HepG2 (cell line): ENCODE measurements at regions not wholly inside any gene's neighbourhood (a gene's known extent, or its start where the extent isn't known, plus 50 kb on each side); places are given as distances from the start of the nearest gene placed in this dataset.

Experiments used
- ATAC-seq: fragments of 200-7000 bp; cut with Tn5 transposase; 3 replicates; pipeline ENCODE4 v1.9.1; 2020; ENCODE audit warnings: mild to moderate bottlenecking, moderate library complexity
- BruUV-seq: library from RNA; stranded (reverse); fragments of 400-500 nt; replicated peaks from 2 replicates; lab custom pipeline; 2021; lab: Mats Ljungman, UMichigan
- CTCF ChIA-PET: fragments of 300-600 bp; formaldehyde crosslinking; extraction: SDS; loops from one replicate; lab custom pipeline; 2021; ENCODE audit warnings: low total read pairs, inconsistent platforms, low intra/inter-chr PET ratio; lab: Yijun Ruan, JAX
- POLR2A ChIA-PET: fragments of 350-600 bp; sonication (Branson Sonifier 250); formaldehyde crosslinking; loops from one replicate; lab custom pipeline; 2020; ENCODE audit warnings: antibody characterized with exemption, inconsistent platforms; lab: Yijun Ruan, JAX
- DNase-seq: peaks from one replicate; pipeline ENCODE4 v3.0.0-alpha.2; 2015; ENCODE audit warnings: low spot score
- FAIRE-seq: peaks from 3 replicates; lab custom pipeline; 2011; peaks lifted over from hg19 to GRCh38; lab: Jason Lieb, UNC
- H2AFZ ChIP-seq: one replicate; pipeline ENCODE4 v1.6.1; 2011; ENCODE audit warnings: low read length, inconsistent platforms
- H3K27ac ChIP-seq: fragments of 300-600 bp; 3 replicates; pipeline ENCODE4 v1.8.0; 2011; ENCODE audit warnings: mixed run types, mild to moderate bottlenecking, mixed read lengths, low read length, inconsistent platforms; ENCODE audit not compliant: insufficient read depth; ENCODE audit errors: extremely low read length
- H3K27me3 ChIP-seq, 2 experiments: fragments of 200-600 bp in 1 of 2; 2 replicates in 1 of 2; 3 replicates in 1 of 2; pipeline versions ENCODE4 v1.6.0 to v1.8.0; 2011; ENCODE audit warnings: low read length in 2 of 2, mild to moderate bottlenecking in 2 of 2, moderate library complexity in 2 of 2, inconsistent platforms in 1 of 2; ENCODE audit not compliant: insufficient read depth in 2 of 2, control insufficient read depth in 1 of 2
- H3K36me3 ChIP-seq, 2 experiments: fragments of 200-600 bp in 1 of 2; replicated peaks in 1 of 2; 2 replicates in 1 of 2; 3 replicates in 1 of 2; pipeline versions ENCODE4 v1.5.1 to v1.8.0; 2011; ENCODE audit warnings: low read length in 2 of 2, inconsistent platforms in 1 of 2; ENCODE audit not compliant: insufficient read depth in 2 of 2, control insufficient read depth in 1 of 2
- H3K4me1 ChIP-seq: 2 replicates; pipeline ENCODE4 v1.5.1; 2012; ENCODE audit warnings: low read length, inconsistent platforms; ENCODE audit not compliant: insufficient read depth
- H3K4me2 ChIP-seq: 2 replicates; pipeline ENCODE4 v1.6.0; 2011; ENCODE audit warnings: low read depth, low read length, inconsistent platforms
- H3K4me3 ChIP-seq, 3 experiments: fragments of 200-600 bp in 1 of 3; sonication (generic), shearing (Covaris generic) in 1 of 3; replicated peaks in 1 of 3; 2 replicates each; pipeline ENCODE4 v1.5.1; 2011 to 2016; ENCODE audit warnings: low read length in 3 of 3, inconsistent platforms in 2 of 3, low read depth in 2 of 3, mild to moderate bottlenecking in 2 of 3, control low read depth in 1 of 3, mixed read lengths in 1 of 3; ENCODE audit not compliant: insufficient read depth in 1 of 3
- H3K79me2 ChIP-seq: one replicate; pipeline ENCODE4 v1.6.1; 2011; ENCODE audit warnings: low read length, inconsistent platforms; ENCODE audit not compliant: insufficient read depth
- H3K9ac ChIP-seq: 2 replicates; pipeline ENCODE4 v1.6.0; 2011; ENCODE audit warnings: mild to moderate bottlenecking, low read depth, low read length, inconsistent platforms; ENCODE audit not compliant: insufficient read depth
- H3K9me3 ChIP-seq: 2 replicates; pipeline ENCODE4 v1.5.1; 2012; ENCODE audit warnings: mild to moderate bottlenecking, low read length
- H4K20me1 ChIP-seq: 2 replicates; pipeline ENCODE4 v1.6.0; 2011; ENCODE audit warnings: inconsistent platforms, mild to moderate bottlenecking, low read length, moderate library complexity; ENCODE audit not compliant: insufficient read depth
- GATAD1 ChIP-seq: IDR thresholded peaks from 2 replicates; pipeline ENCODE4 v1.6.1; 2016; ENCODE audit warnings: missing genetic modification reagents, missing compliant biosample characterization
- SAFB2 ChIP-seq: sonication (generic); formaldehyde crosslinking; IDR thresholded peaks from 2 replicates; pipeline ENCODE4 v1.5.1; 2020; ENCODE audit warnings: missing genetic modification reagents, low read depth, mild to moderate bottlenecking, borderline replicate concordance
- ZNF772 ChIP-seq: sonication (generic); formaldehyde crosslinking; IDR thresholded peaks from 2 replicates; pipeline ENCODE4 v1.5.0; 2020; ENCODE audit warnings: mild to moderate bottlenecking, missing genetic modification reagents
- WGBS: methylation state at CpG from one replicate; pipeline ENCODE4 v1.1.6; 2017; ENCODE audit warnings: low lambda C conversion rate; 5-methylcytosine and 5-hydroxymethylcytosine counted together
- in situ Hi-C: cut with HindIII; loops from 2 replicates; pipeline ENCODE4 v1.10.0; 2017; ENCODE audit warnings: low pct_unique_long_range_greater_than_20kb; ENCODE audit not compliant: extremely low pct_ligation_motif_present
- intact Hi-C: fragments of 100-400 bp; cut with micrococcal nuclease; formaldehyde crosslinking; loops from one replicate; pipeline ENCODE4 v1.10.0; 2022; ENCODE audit not compliant: unreplicated experiment
- TF ChIP-seq, protein P1 (sequence below): sonication (generic); formaldehyde crosslinking; IDR thresholded peaks from 2 replicates; pipeline ENCODE4 v1.9.0; 2021; ENCODE audit warnings: missing genetic modification reagents, borderline replicate concordance
- TF ChIP-seq, protein P2 (sequence below): sonication (generic); formaldehyde crosslinking; IDR thresholded peaks from 2 replicates; pipeline ENCODE4 v1.8.0; 2022; ENCODE audit warnings: mild to moderate bottlenecking, missing genetic modification reagents; ENCODE audit not compliant: insufficient replicate concordance
- TF ChIP-seq, protein P3 (sequence below): sonication (generic); formaldehyde crosslinking; IDR thresholded peaks from 2 replicates; pipeline ENCODE4 v1.5.1; 2020; ENCODE audit warnings: mild to moderate bottlenecking, missing genetic modification reagents, moderate library complexity

DNA sequence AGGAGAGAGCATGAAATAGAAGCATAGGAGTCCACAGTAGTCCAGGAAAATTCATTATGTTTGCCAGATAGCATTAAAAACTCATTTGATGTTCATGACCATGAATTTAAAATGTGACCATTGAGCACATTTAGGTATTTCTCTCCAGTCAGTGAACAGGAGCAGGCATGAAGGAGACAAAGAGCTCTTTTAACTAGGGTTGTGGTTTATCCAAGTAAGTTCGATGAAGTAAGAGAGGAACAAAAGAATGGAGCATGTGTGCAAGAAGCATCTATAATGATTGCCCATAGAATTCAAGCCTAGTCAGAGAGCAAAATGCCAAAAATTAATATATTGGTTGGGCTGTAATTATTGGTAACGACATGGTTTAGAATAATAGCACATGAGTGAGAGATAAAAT is 342.1 kb upstream of the CCDC54 start (continued):
- TF ChIP-seq, protein P1, sequence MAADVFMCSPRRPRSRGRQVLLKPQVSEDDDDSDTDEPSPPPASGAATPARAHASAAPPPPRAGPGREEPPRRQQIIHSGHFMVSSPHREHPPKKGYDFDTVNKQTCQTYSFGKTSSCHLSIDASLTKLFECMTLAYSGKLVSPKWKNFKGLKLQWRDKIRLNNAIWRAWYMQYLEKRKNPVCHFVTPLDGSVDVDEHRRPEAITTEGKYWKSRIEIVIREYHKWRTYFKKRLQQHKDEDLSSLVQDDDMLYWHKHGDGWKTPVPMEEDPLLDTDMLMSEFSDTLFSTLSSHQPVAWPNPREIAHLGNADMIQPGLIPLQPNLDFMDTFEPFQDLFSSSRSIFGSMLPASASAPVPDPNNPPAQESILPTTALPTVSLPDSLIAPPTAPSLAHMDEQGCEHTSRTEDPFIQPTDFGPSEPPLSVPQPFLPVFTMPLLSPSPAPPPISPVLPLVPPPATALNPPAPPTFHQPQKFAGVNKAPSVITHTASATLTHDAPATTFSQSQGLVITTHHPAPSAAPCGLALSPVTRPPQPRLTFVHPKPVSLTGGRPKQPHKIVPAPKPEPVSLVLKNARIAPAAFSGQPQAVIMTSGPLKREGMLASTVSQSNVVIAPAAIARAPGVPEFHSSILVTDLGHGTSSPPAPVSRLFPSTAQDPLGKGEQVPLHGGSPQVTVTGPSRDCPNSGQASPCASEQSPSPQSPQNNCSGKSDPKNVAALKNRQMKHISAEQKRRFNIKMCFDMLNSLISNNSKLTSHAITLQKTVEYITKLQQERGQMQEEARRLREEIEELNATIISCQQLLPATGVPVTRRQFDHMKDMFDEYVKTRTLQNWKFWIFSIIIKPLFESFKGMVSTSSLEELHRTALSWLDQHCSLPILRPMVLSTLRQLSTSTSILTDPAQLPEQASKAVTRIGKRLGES (CRISPR knock-in tag), result no peak
- TF ChIP-seq SAFB2 (CRISPR knock-in tag), result no peak

DNA sequence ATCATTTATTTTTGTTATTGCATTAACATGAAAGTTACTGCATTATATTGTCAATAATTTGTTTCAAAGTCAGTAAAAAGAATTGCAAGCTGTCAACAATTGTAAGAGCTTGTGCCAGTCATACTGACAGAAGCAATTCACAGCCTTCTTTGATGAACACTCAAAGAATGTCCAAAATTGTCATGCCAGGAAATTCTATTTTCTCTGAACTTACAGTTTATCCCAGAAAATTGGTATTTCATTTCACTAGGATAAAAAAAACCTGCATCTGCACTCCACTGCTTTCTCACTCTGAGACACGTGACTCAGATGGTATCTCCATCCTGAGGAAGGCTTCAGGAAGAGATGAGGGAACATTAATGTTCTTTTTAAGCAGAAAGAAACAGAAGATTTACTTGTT is 332.6 kb upstream of the CCDC54 start:
- POLR2A ChIA-PET, result no interaction called here

More for the DNA sequence above, 332.6 kb upstream of the CCDC54 start:
- H3K27me3 ChIP-seq, result no peaks in the 10 kb centered on the region
- BruUV-seq, result no TSS peak
- no peaks in the 10 kb centered on the region for H4K20me1 ChIP-seq
- H3K4me1 ChIP-seq, result no peaks in the 10 kb centered on the region
- H2AFZ ChIP-seq, result no peak overlapping the region
- no peaks in the 10 kb centered on the region for H3K9me3 ChIP-seq
- H3K9ac ChIP-seq, result no peak overlapping the region
- H3K4me2 ChIP-seq, result no peak overlapping the region
- WGBS, result 3% methylated on average over 1 of the region's 1 CpG
- no peak overlapping the region for H3K4me3 ChIP-seq
- CTCF ChIA-PET, result no interaction called here
- in situ Hi-C loops, result no loop called here
- FAIRE-seq, result no peak
- no peaks in the 10 kb centered on the region for H3K36me3 ChIP-seq
- H3K79me2 ChIP-seq, result no peaks in the 10 kb centered on the region
- DNase-seq, result no peak
- no peak overlapping the region for H3K27ac ChIP-seq
- ATAC-seq, result no peak
- TF ChIP-seq, protein P2, sequence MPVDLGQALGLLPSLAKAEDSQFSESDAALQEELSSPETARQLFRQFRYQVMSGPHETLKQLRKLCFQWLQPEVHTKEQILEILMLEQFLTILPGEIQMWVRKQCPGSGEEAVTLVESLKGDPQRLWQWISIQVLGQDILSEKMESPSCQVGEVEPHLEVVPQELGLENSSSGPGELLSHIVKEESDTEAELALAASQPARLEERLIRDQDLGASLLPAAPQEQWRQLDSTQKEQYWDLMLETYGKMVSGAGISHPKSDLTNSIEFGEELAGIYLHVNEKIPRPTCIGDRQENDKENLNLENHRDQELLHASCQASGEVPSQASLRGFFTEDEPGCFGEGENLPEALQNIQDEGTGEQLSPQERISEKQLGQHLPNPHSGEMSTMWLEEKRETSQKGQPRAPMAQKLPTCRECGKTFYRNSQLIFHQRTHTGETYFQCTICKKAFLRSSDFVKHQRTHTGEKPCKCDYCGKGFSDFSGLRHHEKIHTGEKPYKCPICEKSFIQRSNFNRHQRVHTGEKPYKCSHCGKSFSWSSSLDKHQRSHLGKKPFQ (CRISPR knock-in tag), result no peak
- TF ChIP-seq ZNF772 (CRISPR knock-in tag) (no peak), GATAD1 (CRISPR knock-in tag) (no peak)
- TF ChIP-seq, protein P3, sequence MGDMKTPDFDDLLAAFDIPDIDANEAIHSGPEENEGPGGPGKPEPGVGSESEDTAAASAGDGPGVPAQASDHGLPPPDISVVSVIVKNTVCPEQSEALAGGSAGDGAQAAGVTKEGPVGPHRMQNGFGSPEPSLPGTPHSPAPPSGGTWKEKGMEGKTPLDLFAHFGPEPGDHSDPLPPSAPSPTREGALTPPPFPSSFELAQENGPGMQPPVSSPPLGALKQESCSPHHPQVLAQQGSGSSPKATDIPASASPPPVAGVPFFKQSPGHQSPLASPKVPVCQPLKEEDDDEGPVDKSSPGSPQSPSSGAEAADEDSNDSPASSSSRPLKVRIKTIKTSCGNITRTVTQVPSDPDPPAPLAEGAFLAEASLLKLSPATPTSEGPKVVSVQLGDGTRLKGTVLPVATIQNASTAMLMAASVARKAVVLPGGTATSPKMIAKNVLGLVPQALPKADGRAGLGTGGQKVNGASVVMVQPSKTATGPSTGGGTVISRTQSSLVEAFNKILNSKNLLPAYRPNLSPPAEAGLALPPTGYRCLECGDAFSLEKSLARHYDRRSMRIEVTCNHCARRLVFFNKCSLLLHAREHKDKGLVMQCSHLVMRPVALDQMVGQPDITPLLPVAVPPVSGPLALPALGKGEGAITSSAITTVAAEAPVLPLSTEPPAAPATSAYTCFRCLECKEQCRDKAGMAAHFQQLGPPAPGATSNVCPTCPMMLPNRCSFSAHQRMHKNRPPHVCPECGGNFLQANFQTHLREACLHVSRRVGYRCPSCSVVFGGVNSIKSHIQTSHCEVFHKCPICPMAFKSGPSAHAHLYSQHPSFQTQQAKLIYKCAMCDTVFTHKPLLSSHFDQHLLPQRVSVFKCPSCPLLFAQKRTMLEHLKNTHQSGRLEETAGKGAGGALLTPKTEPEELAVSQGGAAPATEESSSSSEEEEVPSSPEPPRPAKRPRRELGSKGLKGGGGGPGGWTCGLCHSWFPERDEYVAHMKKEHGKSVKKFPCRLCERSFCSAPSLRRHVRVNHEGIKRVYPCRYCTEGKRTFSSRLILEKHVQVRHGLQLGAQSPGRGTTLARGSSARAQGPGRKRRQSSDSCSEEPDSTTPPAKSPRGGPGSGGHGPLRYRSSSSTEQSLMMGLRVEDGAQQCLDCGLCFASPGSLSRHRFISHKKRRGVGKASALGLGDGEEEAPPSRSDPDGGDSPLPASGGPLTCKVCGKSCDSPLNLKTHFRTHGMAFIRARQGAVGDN (CRISPR knock-in tag), result no peak
- intact Hi-C loops, result no loop called here
